NCI-H460 (cell line): ENCODE measurements at regions not wholly inside any gene's neighbourhood (a gene's known extent, or its start where the extent isn't known, plus 50 kb on each side); places are given as distances from the start of the nearest gene placed in this dataset.

ENCODE experiments used
- DNase-seq: peaks from one replicate; pipeline ENCODE4 v3.0.0-alpha.2; 2016; ENCODE audit warnings: low read depth; ENCODE audit errors: extremely low read depth

DNA sequence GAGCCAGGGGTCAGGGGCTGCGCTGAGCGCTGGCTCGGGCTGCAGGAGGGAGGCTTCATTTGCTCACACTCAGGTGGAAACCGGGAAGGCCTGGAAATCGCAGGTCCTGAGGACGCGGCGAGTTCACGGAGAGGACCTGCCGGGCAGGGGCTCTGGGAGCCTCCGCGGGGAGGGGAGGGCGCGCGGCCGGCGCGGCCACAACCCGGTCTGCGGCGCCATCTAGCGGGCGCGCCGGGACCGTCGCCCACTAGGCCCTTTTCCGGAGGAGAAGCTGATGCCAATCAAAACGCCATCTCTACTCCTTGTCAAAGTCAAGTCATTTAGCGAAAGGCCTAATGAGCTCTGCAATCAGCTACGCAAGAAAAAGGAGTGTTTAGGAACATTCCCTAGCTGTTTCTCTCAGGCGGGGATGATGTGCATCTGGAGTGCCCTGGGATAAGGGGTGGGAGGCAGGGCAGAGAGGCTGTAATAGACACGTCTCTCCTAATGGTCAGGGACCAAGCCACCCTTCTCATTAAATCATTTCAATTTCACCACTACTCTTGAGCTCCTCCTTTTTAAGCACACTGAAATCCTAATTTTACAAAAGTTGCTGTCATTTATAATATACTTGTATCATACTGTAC, 885.8 kb upstream of the TMEM132C start:
- peak; percentile 19 for DNase-seq

DNA sequence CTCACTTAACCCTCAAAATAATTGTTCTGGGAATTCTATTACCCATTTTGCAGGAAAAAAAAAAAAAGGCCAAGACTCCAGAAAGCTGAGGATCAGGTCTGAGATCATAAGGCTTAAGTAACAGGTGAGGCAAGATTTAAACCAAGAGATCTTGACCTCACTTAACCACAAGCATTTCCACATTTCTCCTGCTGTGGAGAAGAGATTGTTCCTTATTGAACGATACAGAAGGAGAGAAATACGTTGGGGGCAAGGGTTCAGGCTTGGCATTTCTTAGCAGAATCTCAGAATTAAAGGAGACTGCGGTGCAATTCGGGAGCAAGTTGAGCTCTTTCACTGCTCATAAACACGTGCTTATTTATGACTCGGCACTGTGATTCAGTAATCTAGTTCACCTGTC, 885.3 kb upstream of the TMEM132C start:
- DNase-seq, result no peak

DNA sequence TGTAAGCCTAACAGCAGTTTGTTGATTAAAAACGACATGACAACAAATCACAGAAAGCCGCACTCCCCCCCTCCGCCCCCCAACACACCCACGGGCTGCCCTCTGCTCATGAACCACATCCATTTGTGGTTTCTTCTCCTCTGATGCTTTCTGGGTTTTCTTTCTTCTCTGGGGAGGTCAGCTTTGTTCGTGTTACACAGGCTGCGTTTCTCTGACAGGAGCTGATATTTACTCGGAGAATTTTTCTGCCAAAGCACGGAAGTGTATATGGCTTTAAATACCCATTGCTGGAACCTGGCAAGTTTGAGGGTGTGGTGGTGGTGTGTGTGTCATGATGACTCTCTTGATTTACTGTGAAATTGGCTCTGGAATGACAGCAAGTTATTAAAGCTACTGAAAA, 883.7 kb upstream of the TMEM132C start:
- no peak for DNase-seq

DNA sequence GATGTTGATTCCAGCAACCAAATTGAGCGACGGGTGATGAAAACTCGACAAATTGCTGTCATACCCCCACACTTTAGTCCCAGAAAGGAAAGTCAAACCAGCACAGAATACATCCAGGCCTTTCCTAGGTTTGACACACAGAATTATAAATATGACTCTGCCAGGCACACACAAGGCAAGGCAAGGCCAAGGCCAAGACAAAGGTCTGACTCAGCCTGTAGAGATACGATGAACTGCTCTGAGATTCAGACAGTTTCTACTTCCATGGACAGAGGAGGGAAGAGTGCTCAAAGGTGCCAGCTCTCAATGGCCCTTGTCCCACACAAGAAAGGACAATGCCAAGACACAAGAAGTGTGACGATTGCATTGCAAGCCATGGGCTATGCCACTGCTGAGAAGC, 880.2 kb upstream of the TMEM132C start:
- no peak for DNase-seq

DNA sequence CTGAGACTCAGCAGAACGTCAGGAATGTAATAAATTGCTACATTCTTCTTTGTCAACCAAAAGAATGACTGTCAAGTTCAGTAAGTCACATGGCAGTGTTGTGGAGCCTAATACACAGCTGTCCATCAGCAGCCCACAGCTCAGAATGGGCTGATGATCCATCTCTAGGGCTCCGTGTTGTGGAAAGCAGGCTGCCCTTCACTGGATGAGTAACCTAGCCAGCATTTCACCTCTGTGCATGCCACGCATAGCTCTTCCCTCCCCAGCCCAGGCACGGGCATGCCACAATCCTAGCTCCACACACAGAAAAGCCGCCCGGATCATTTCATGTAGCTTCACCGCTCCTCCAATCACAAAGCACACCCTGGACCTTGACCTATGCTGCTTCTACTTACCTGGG, 878.0 kb upstream of the TMEM132C start:
- no peak for DNase-seq

DNA sequence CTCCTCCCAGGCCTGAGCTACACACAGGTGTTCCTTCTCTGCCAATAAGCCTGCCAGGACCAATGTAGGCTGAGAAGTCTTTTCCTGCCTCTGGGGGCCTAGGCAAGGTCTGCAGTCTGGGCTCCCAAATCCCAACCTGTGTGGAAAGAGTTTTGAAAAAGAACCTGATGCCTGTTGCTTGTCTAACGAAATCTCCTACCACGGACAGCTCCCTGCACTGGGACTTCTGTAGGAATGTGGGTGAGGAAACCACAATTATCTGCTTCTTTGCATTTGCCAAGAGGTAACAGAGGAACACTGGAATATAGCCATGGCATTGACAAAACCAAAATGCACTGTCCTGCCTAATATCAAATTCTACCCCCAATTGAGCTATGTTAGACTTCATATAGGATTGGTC, 877.0 kb upstream of the TMEM132C start:
- no peak for DNase-seq

DNA sequence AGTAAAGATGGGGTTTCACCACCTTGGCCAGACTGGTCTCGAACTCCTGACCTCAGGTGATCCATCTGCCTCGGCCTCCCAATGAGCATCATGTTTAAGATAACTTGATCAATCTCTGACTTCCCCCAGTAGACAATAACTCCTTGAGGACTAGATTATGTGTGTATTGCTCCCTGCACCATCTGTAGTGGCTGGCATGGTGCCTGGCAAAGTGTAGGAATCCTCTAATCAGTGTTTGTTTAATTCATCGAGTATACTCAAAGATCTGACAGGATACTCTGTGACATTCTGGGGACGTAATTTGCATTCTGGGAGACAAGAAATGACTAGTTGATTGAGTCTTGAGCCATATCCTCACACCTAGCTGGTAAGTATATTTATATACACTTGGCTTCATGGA, 873.5 kb upstream of the TMEM132C start:
- no peak for DNase-seq

DNA sequence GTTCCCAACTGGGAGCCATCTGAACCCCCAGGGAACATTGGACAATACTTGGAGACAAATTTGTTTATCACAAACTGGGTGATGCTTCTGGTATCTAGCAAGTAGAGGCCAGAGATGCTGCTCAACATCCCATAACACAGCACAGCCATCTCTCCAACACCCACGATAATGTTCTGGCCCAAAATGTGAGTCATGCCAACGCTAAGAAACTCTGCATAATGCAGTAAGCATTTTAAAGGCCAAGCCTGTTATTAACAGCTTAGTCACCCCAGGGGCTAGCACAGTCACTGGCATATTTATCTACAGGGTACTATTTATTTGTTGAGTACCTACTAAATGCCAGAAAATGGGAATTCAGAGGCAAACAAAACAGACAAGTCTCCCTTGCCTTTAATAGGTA, 873.1 kb upstream of the TMEM132C start:
- DNase-seq, result no peak

DNA sequence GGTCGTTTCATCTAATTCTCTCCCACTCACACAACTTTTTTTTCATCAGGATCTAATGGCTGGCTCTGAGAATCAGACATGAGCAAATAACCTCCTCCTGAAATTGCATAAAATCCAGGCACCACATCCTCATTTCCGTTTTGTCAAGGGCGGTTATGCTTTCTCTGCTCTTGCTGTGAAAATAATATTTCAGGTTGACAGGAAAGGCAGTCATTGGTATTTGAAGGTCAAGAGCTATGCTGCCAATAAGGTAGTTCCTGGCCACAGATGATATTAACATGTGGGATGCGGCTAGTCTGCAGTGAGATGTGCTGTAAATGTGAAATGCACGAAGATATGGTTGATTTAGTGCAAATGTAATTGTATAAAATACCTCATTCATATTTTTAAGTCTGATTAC, 870.2 kb upstream of the TMEM132C start:
- DNase-seq, result no peak

DNA sequence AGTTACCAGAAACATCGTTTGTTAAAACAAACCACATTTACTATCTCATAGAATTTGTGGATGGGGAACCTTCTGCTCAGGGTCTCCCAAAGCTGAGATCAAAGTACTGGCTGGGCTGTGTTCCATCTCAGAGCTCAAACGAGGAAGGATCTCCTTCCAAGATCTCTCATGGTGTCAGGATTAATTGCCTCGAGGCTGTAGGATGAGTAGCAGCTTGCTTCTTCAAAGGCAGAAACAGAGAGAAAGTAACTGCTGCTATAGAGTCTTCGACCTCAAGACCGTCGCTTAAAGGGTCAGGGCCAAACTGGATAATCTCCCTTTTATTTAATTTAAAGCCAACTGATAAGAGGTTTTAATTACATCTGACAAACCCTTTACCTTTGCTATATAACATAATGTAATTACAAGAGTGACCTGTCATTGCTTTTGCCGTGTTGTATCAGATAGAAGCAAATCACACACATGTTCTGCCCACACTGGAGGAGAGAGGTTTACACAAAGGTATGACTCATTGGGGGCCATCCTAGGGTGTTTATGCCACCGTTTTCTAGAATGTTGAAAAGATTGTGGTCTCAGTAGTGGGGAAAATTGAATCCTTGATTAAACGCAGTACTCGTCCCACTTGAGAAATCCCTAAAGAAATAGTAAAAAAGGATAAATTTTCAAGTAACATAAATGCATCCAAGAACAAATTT, 868.8 kb upstream of the TMEM132C start:
- DNase-seq, result no peak

DNA sequence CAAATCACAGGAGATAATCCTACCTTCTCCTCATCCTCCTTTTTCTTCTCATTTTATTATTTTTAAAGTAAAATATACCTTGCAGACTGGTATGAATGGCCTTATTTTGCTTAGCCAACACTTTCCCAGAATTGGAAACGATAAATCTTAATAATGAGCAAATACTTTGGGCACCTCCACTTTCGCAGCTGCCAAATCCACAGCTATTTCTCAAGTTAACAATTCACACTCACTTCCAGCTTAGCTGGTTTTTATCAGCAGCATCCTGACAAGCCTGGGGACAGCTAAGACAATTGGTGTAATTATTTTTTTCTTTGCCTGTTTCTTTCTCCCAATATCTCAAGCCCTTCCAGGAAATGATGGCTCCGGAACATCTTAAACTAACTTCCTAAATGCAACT, 867.5 kb upstream of the TMEM132C start:
- no peak for DNase-seq

DNA sequence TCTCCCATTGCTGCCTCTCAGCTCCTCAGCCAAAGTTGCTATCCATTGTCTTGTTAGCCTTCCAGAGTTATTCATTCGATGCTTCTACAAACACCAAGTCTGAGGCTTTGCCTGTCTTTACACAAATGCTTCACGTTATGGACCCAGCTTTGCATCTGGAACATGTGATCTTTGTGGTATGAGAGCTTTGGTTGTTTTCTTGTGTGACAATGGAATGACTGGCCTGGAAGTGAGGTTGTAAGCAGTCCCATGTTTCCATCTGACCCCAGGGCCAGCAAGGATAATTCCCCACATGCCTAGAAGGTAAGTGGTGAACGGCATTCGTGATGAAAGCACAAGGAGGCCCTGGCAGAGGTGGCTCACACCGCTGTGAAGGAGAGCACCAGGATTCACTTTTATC, 866.7 kb upstream of the TMEM132C start:
- DNase-seq, result no peak

DNA sequence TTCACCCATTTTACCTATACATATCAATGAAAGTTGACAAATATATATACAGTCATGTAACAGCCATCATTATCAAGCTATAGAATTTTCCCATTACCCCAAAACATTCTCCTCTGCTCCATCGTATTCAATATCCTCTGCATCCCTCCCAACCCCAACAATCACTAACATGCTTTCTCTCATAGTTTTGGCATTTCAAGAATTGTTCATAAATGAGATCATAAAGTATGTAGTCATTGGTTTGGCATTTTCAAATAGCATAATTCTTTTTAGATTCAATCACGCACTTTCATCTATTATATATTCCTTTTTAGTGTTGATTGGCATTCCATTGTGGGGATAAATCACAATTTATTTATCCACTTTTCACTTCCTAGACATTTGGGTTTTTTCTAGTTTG, 866.0 kb upstream of the TMEM132C start:
- DNase-seq, result no peak

DNA sequence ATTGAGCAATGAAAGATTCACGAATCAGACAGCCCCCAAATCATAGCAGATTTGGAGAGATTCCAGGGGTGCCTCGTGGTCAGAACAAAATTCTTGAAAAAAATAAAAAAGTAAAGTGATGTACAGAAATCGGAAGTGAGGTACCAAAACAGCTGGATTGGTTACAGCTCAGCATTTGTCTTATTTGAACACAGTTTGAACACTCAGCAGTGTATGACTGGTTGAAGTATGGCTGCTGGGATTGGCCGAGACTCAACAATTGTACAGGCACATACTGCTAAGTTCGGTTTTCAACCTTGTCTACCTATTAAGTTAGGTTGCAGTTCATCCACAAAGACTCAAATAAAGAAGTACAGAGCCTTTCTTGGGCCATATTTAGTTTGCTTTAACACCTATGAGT, 865.4 kb upstream of the TMEM132C start:
- no peak for DNase-seq

DNA sequence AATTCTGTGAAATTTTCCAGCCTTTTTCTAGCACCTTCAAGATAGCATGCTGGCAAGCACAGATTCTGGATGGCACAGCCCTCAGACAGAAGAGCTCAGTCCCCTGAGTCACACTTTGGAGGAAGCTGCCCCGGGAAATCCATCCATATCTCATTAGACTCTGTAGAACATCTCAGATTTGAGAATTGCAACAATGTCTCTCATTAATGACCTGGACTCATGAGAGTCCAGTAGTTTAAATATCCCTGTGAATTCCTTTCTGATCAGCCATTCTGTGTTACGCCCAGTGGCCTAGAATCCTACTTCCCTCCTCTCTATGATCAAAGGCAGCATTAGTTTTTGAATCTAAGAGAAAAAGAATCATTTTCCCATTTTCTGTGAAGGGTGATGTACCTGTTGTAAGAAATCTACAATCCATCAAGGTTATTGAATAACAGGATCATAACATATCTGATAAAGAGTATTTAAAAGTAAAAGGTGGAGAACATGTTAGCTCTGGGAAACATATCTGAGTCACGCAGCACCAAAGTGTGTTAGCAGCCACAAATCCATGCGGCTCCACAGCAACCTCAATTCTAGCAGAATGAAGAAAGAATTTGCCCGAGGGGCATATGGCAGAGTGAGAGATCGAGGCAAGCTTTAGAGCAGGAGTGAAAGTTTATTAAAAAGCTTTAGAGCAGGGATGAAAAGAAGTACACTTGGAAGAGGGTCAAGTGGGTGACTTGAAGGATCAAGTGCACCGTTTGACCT, 855.6 kb upstream of the TMEM132C start:
- no peak for DNase-seq

DNA sequence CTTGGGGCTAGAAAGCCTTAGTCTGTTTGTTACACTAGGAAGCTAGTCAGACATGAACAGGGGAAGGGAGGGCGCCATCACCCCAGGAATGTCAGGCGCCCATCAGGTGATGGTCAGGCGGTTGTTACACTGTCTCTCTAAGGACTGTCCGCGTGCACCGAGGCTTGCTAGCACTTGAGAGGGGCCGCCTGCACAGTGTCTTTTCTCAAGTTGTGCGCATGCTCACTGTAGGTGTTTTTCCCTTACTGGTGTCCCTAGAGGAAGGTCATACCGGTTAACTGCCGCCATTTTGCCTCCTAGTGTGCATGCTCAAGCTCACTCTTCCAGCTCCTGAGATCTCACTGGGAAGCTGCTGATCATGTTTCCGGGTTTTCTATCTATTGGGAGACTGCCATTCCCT, 855.0 kb upstream of the TMEM132C start:
- DNase-seq, result no peak

DNA sequence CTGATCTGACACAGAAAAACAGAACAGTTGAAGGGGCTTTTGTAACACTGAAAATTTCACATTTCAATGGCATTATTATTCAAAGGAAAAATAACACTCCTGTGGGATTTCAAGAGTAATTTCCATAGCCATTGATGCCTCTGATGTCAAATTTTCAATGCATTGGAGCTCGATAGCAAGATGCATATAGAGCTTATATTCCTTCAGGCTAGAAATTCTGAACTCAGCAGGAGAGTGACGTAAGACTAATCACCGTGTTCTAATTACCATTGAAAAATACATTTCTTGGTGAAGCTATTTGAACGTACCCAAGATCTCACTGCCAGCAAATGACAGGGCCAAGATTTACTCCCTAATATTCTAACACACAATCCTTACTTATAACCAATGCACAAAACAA, 854.1 kb upstream of the TMEM132C start:
- DNase-seq, result no peak

DNA sequence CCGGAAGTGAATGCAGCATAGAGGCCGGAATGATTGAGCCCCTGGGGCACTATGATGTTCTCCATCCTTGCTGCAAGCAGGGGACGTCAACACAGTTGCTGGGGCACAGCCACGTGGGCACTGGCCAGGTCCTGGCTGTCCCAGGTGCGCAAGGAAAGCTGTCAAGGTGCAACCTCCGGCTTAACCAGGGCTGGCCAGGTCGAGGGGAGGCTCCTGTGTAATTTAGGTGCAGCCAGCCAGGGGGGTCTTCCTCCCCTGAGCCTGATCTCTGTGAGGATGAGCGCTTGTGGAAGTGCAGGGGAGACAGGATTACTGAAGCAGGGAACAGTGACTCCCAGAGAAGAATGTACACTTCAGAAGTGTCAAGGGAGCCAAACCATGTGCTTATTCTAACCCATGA, 852.8 kb upstream of the TMEM132C start:
- no peak for DNase-seq

DNA sequence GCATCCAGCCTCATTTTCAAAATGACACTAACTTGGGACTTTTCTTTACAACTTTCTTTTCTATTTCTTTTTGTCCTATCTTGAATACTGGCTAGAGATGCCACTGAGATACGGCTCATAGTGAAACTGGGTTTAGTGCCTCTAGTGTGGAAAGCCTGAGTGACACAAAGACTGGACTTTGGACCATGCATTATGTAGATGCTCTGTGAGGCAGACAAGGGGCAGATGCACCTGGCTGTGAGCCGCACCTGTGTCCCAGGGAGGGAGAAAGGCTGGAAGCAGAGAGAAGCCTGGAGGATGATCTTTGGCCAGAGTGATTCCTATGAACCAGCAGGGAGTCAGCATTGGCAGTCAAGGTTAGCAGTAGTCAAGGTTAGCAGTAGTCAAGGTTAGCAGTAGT, 852.3 kb upstream of the TMEM132C start:
- DNase-seq, result no peak

DNA sequence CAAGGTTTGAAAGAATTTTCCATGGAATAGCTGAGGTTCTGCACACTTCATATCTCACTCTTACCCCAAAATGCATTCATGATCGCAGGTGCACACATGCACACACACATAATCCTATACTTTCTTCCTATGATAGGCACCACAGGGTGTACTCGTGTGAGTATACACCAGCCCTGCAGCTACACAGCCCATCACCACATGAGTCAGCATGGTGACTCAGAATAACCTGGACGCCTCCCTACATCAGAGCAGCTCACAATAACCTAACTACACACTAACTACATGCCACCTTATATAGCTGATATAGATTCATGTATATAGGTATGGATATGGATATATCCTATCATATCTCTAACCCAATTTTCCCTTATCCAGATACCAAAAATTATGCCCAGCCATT, 850.2 kb upstream of the TMEM132C start:
- DNase-seq, result no peak

DNA sequence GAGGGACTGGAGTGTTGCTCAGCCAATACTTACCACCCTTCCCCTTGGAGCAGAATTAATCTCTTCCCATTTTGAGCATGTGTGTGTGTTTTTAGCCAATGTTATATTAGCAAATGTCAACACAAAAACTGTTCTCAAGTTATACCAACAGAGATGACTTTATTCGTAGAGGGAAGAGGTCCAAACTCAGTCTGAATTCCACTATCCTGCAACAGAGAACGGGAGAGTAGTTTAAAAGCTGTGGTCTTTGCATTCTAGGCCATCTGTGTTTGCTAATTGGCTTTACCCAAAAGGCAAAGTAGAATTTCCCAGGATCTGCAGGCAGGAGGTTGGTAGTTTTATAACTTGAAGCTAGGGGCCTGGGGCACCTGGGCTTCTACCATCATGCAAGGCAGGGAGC, 847.9 kb upstream of the TMEM132C start:
- DNase-seq, result no peak

DNA sequence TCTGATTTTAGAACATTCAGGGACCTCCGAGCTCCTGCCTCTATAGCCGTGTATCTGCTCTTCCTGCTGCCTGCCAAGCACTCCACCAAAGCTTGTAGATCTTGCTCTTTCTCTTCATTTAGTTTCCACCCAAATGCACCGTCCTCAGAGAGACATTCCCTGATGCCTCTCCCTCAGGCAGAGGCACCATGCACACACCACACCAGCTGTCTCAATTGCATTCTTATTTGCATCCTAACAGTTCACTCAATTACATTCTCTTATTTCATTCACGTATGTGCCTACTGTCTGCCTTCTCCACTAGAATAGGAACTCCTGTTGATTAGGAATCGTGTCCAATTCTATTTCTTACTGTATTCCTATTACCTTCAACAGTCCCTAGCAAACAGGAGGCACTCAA, 845.4 kb upstream of the TMEM132C start:
- no peak for DNase-seq
